Muscle layer of colon (tissue), 2 donors: ENCODE measurements at regions not wholly inside any gene's neighbourhood (a gene's known extent, or its start where the extent isn't known, plus 50 kb on each side); places are given as distances from the start of the nearest gene placed in this dataset.

Experiments used
- H3K27ac ChIP-seq: one replicate; pipeline ENCODE4 v1.7.0; 2013; ENCODE audit warnings: low read depth, mild to moderate bottlenecking, low read length, moderate library complexity
- H3K27me3 ChIP-seq, 2 donors: one replicate each; pipeline ENCODE4 v1.7.0; 2013; ENCODE audit warnings: low read length in 2 of 2, mild to moderate bottlenecking in 2 of 2; ENCODE audit not compliant: insufficient read depth in 2 of 2, control insufficient read depth in 1 of 2
- H3K36me3 ChIP-seq: one replicate; pipeline ENCODE4 v1.7.0; 2013; ENCODE audit warnings: mild to moderate bottlenecking, low read length; ENCODE audit not compliant: insufficient read depth
- H3K4me1 ChIP-seq: one replicate; pipeline ENCODE4 v1.7.0; 2013; ENCODE audit warnings: mild to moderate bottlenecking, low read length; ENCODE audit not compliant: insufficient read depth
- H3K4me3 ChIP-seq, 2 donors: one replicate each; pipeline ENCODE4 v1.7.0; 2013; ENCODE audit warnings: low read length in 2 of 2, low read depth in 1 of 2, mild to moderate bottlenecking in 1 of 2, moderate library complexity in 1 of 2
- H3K9ac ChIP-seq: one replicate; pipeline ENCODE4 v1.7.0; 2013; ENCODE audit warnings: low read length
- H3K9me3 ChIP-seq: one replicate; pipeline ENCODE4 v1.7.0; 2013; ENCODE audit warnings: mild to moderate bottlenecking, low read length
- donor health status: abdominal sarcoma.
- donor health status: Adenocarcinoma of cecum.

DNA sequence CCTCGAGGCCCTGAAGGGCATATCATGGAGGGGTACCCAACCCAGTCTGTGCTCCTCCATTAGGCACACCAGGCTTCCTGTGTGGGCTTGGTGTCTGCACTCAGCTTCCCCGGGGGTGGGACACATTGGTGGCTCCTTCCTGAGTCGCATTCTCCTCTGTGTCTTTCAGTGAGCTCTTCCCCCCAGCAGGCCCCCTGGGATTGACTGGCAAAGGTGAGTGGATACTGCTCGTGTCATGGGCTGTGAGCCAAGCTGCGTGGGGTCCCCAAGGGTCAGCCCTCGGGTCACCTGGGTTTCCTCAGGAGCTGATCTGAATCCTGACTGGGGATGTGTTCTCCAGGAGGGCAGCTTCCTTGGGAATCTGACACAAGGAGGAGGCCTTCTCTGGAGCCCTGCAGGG lies 231.0 kb downstream of the SNRPN start:
- H3K27ac ChIP-seq = no peak overlapping the region
- H3K9me3 ChIP-seq = no peaks in the 10 kb centered on the region
- no peaks in the 10 kb centered on the region for H3K36me3 ChIP-seq
- H3K27me3 ChIP-seq = no peaks in the 10 kb centered on the region
- H3K4me3 ChIP-seq = no peak overlapping the region
- H3K4me1 ChIP-seq = no peaks in the 10 kb centered on the region
- no peak overlapping the region for H3K9ac ChIP-seq

DNA sequence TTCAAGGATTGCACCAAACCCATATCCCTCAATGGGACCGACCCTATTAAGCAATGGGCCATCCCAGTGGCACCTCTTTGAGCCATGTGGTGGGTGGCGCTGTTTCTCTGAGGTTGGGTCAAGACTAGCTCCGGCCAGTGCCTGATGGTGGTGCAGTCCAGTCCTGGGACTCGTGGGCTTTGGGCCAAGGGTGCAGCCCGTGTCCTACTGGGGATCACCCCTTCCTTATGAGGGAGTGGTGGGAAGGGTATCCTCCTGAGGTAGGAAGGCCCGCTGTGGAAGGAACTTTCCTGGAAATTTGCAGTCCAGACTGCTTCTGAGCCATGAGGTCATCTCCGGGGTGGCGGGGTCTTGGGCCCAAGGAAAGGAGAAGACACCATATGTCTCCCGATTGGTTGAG lies 231.6 kb downstream of the SNRPN start:
- no peaks in the 10 kb centered on the region for H3K9me3 ChIP-seq
- no peak overlapping the region for H3K27ac ChIP-seq
- no peaks in the 10 kb centered on the region for H3K36me3 ChIP-seq
- H3K9ac ChIP-seq = no peak overlapping the region
- H3K27me3 ChIP-seq = no peaks in the 10 kb centered on the region
- no peak overlapping the region for H3K4me3 ChIP-seq
- H3K4me1 ChIP-seq = no peaks in the 10 kb centered on the region

- H3K9me3 ChIP-seq = no peaks in the 10 kb centered on the region
- no peak overlapping the region for H3K4me3 ChIP-seq
- H3K36me3 ChIP-seq = no peaks in the 10 kb centered on the region
- H3K4me1 ChIP-seq = no peaks in the 10 kb centered on the region
- no peaks in the 10 kb centered on the region for H3K27me3 ChIP-seq
- no peak overlapping the region for H3K9ac ChIP-seq
- no peak overlapping the region for H3K27ac ChIP-seq
Observed at GRCh38 chr15:25186906-25187645, 232.3 kb downstream of the SNRPN start.

DNA sequence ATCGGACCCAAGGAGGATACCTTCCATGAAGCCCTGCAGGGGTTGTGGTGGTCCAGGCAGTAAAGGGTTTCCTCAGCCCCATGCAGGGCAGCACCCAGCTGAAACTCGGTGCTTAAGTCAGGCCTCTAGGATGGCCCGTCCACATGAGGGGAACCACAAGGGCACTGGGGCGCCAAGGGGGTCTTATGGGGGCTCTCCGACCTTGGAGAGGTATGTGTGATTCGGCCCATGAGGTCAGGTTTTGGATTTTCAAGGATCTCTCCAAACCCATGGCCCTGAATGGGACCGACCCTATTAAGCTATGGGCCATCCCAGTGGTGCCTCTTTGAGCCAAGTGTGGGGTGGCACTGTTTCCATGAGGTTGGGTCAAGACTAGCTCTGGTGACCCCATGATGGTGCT lies 233.3 kb downstream of the SNRPN start:
- Histone ChIP-seq H3K4me1 (no peaks in the 10 kb centered on the region), H3K4me3 (no peak overlapping the region), H3K9ac (no peak overlapping the region), H3K27ac (no peak overlapping the region), H3K27me3 (no peaks in the 10 kb centered on the region), H3K36me3 (no peaks in the 10 kb centered on the region), H3K9me3 (no peaks in the 10 kb centered on the region)

DNA sequence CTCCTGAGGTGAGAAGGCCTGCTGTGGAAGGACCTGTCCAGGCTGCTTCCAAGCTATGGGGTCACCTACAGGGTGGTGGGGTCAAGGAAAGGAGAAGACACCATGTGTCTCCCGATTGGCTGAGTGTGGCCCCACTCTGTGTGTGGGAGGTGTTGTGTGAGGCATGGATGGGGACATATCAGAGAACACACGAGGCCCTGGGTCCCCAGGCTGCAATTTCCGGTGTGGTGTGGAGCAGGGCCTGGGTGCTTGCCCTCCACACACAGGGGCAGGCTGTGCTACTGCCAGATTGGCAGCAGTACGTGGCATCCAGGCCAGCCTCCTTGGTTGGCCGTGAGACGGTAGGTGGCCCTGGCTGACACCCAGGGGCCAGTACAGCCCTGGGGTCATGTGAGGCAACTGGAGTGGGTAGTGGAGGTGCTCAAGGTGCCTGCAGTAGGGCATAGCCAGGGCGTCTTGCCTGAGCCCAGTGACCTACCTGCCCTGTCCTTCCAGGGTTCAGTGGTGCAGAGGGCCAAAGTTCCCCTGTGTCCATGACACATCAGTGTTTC lies 233.8 kb downstream of the SNRPN start:
- H3K9ac ChIP-seq = no peak overlapping the region
- no peak overlapping the region for H3K27ac ChIP-seq
- no peaks in the 10 kb centered on the region for H3K4me1 ChIP-seq
- H3K4me3 ChIP-seq = no peak overlapping the region
- no peaks in the 10 kb centered on the region for H3K9me3 ChIP-seq
- H3K27me3 ChIP-seq = no peaks in the 10 kb centered on the region
- H3K36me3 ChIP-seq = no peaks in the 10 kb centered on the region

GRCh38 chr15:25189551-25189950 lies 234.8 kb downstream of the SNRPN start:
- H3K4me3 ChIP-seq = no peak overlapping the region
- H3K27me3 ChIP-seq = no peaks in the 10 kb centered on the region
- H3K36me3 ChIP-seq = no peaks in the 10 kb centered on the region
- H3K4me1 ChIP-seq = no peaks in the 10 kb centered on the region
- H3K9ac ChIP-seq = no peak overlapping the region
- no peaks in the 10 kb centered on the region for H3K9me3 ChIP-seq
- no peak overlapping the region for H3K27ac ChIP-seq

- H3K36me3 ChIP-seq = no peaks in the 10 kb centered on the region
- no peak overlapping the region for H3K27ac ChIP-seq
- no peak overlapping the region for H3K4me3 ChIP-seq
- H3K4me1 ChIP-seq = no peaks in the 10 kb centered on the region
- no peak overlapping the region for H3K9ac ChIP-seq
- no peaks in the 10 kb centered on the region for H3K9me3 ChIP-seq
- no peaks in the 10 kb centered on the region for H3K27me3 ChIP-seq
Observed at GRCh38 chr15:25192651-25193050, 237.9 kb downstream of the SNRPN start.

GRCh38 chr15:25207369-25207768 lies 231.5 kb downstream of the UBE3A start:
- no peak overlapping the region for H3K4me3 ChIP-seq
- peaks cover 3% of the 10 kb centered on the region for H3K9me3 ChIP-seq
- no peaks in the 10 kb centered on the region for H3K36me3 ChIP-seq
- no peak overlapping the region for H3K27ac ChIP-seq
- H3K27me3 ChIP-seq = no peaks in the 10 kb centered on the region
- H3K4me1 ChIP-seq = no peaks in the 10 kb centered on the region
- H3K9ac ChIP-seq = no peak overlapping the region

- no peaks in the 10 kb centered on the region for H3K27me3 ChIP-seq
- peaks cover 3% of the 10 kb centered on the region for H3K9me3 ChIP-seq
- no peaks in the 10 kb centered on the region for H3K4me1 ChIP-seq
- no peaks in the 10 kb centered on the region for H3K36me3 ChIP-seq
- H3K9ac ChIP-seq = no peak overlapping the region
- H3K27ac ChIP-seq = no peak overlapping the region
- H3K4me3 ChIP-seq = no peak overlapping the region
Observed at GRCh38 chr15:25208735-25209134, 230.1 kb downstream of the UBE3A start.

DNA sequence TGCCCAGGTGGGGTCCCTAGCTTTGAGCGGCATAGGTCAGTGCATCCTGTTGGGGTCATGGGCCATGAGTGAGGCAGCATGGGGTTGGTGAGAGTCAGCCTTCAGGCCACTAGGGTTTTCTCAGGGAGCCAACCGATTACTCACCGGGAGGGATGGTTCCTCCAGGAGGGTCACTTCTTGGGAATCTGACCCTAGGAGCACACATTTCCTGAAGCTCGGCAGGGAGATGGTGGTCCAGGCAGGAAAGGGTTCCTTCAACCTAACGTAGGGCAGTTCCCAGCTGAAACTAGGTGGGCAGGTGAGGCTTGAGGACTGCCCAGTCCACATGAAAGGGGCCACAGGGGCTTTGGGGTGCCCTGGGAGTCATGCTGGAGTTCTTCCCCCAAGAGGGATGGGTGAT lies 218.0 kb downstream of the UBE3A start:
- Histone ChIP-seq H3K36me3 (no peaks in the 10 kb centered on the region), H3K4me3 (no peak overlapping the region), H3K4me1 (no peaks in the 10 kb centered on the region), H3K9me3 (no peaks in the 10 kb centered on the region), H3K27ac (no peak overlapping the region), H3K9ac (no peak overlapping the region), H3K27me3 (no peaks in the 10 kb centered on the region)

DNA sequence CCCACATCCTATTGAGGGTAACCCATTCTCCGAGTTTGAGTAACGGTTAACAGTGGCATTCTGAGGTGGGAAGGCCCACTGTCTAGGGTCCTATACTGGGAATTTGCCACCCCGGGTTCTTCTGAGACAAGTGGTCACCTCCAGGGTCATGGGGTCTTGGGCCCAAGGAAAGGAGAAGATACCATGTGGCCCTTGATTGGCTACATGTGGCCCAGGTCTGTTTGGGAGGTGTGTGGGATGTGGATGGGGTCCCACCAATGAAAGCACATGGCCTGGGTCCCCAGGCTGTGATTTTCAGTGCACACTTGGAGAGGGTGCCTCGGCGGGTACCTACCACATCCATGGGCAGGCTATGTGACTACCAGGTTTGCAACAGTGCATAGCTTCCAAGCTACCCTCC lies 214.4 kb downstream of the UBE3A start:
- Histone ChIP-seq H3K4me1 (no peaks in the 10 kb centered on the region), H3K9ac (no peak overlapping the region), H3K27ac (no peak overlapping the region), H3K27me3 (no peaks in the 10 kb centered on the region), H3K9me3 (no peaks in the 10 kb centered on the region), H3K36me3 (no peaks in the 10 kb centered on the region), H3K4me3 (no peak overlapping the region)

GRCh38 chr15:25226360-25226759 lies 212.5 kb downstream of the UBE3A start:
- no peaks in the 10 kb centered on the region for H3K9me3 ChIP-seq
- no peak overlapping the region for H3K9ac ChIP-seq
- no peaks in the 10 kb centered on the region for H3K27me3 ChIP-seq
- no peak overlapping the region for H3K27ac ChIP-seq
- H3K4me3 ChIP-seq = no peak overlapping the region
- no peaks in the 10 kb centered on the region for H3K4me1 ChIP-seq
- no peaks in the 10 kb centered on the region for H3K36me3 ChIP-seq
